Adipose tissue (tissue), 3 donors: ENCODE measurements at regions not wholly inside any gene's neighbourhood (a gene's known extent, or its start where the extent isn't known, plus 50 kb on each side); places are given as distances from the start of the nearest gene placed in this dataset.

Experiments
- H3K27ac ChIP-seq: one replicate; pipeline ENCODE4 v1.5.1; 2013; ENCODE audit warnings: low read depth, low read length
- WGBS, 3 donors: extraction: QIAGEN DNeasy Blood & Tissue Kit; methylation state at CpG; one replicate each; pipeline ENCODE4 v1.1.7; 2013; 5-methylcytosine and 5-hydroxymethylcytosine counted together
- donor health status: healthy with polysubstance abuse.
- donor health status: Bipolar disorder and iron deficiency.
- donor health status: healthy.

DNA sequence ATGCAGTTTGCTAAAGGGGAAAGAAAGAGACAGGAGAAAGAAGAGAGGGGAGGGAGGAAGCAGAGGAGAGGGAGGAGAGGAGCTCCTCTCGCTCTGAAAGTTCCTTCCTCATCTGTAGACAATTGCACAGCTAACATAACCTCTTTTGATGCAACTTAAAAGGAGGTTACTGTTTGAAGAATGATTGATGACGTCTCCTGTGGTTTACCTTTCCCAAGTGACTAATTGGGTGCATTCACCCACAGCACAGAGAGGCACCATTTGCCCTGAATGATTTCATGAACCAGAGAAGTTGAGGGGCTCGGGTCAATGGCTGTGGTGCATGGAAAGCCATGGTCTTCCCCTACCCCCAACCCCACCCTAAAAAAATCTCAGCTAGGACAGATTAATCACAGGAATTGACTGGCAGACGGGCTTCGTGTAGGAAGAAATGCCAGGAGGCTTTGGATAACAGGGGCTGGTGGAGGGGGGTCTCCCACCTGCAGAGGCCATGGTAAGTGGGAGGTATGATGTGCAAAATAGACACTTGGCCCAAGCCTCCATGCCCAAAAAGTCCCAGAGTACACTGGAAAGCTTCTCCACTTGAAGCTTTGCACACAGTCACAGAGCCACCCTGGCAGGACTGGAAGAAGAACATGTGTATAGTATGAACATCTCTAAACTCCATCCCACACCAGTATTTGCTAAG lies 213.7 kb downstream of the ANKRD60 start:
- no peak overlapping the region for H3K27ac ChIP-seq
- 34 to 74% (median 68%) methylated on average over 5 of the region's 5 CpGs for WGBS, 3 donors

DNA sequence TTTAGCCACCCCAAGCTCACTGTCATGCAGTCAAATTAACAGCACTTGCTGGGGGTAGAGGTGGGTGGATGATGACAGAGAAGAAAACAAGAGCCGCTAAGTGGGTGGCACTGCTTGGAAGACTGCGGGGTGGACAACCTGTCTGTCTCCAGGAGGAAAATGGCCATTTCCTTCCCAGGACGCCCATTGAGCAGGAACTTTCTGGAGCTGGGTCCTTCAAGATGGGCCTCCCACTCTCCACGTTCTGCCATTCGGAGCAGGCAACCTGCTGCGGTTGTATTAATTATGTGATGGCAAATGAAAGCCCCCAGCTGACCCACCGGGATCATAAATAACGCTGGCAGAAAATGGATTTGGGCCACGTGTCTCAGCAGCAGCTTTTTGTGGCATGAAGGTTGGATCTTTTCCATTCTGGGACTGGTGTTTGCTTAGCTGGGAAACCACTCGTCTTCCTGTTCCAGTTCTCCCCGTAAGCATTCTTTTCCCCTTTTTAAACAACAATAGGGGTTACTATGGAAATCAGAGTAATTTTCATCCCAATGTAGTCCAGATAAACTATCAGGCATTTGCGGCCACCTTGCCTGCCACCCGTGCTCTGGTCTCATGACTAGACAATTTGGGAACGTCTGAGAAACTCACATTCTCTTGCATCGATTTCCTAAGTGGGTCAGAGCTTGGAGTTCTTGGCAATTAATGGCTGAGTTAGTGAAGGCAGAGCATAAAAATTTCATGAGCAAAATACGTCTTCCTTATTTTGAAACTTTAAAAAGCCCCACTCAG lies 215.5 kb downstream of the ANKRD60 start:
- 56 to 81% (median 71%) methylated on average over 16 of the region's 16 CpGs for WGBS, 3 donors

DNA sequence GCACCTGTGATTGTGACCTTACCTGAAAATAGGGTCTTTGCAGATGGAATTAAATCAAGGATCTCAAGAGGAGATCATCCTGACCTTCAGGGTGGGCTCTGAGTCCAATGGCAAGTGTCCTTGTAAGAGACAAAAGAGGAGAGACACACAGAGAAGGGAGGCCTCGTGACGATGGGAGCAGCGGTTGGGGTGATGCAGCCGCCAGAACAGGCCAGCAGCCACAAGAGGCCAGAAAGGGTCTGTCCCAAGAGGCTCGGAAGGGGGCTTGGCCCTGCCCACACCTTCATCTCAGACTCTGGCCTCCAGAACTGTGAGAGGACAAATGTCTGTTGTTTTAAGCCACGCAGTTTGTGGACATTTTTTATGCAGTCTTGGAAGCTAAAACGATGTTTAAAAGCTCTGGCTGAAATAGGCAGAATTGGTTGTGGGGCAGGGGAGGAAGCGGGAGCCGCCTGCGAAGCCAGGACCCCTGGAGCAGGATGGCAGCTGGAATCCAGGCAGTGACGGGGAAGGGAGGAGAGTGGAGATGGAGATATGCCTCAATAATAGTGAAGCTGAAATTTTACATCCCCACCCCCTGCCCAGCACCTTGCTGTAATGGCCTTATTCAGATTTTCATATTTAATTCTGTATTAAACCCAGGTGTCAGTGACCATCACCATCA lies 216.4 kb downstream of the ANKRD60 start:
- 74 to 89% (median 89%) methylated on average over 11 of the region's 11 CpGs for WGBS, 3 donors
- no peak overlapping the region for H3K27ac ChIP-seq

More for the DNA sequence above, 215.5 kb downstream of the ANKRD60 start:
- H3K27ac ChIP-seq, result no peak overlapping the region

GRCh38 chr20:58011106-58011946 lies 217.1 kb downstream of the ANKRD60 start:
- WGBS, 3 donors, result 68 to 90% (median 83%) methylated on average over 14 of the region's 14 CpGs
- no peak overlapping the region for H3K27ac ChIP-seq

DNA sequence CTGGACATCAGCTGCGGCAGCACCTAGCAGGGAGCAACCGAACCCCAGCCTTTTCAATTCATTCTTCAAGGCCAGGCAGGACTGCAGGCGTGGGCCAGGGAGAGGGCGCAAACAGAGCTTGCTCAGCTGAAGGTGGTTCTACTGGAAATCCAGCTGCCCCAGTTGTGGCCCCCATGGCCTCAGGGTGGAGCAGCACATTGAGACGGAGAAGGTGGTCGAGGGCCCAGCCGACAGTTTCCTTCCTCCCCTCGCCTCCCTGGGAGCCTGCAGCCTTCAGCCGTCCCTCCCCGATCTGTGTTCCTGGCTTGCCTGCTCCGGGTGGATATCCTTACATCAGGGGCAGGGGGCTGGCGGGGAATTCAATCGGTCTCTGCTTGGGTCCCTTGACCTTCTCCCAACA lies 217.8 kb downstream of the ANKRD60 start:
- WGBS, 3 donors, result 83 to 89% (median 86%) methylated on average over 13 of the region's 13 CpGs
- no peak overlapping the region for H3K27ac ChIP-seq

DNA sequence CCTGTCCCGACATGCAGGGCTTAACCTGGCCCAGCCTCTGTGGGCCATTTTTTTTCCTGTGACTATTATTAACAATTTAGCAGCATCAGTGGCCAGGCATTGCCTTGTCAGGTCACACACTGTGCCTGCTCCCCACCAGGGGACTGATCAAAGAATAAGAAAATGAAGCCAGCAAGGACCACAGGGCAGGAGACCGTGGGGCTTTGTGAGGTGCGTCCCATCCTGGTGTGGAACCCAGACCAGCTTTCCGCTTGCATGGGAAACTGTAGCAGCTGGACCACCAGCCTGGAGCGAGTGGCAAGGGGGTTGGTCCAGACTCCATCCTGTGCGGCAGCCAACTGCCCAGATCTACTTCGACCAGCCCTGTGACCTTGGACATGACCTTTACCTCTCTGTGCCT lies 218.3 kb downstream of the ANKRD60 start:
- H3K27ac ChIP-seq, result no peak overlapping the region
- 79 to 92% (median 90%) methylated on average over 7 of the region's 7 CpGs for WGBS, 3 donors

- H3K27ac ChIP-seq, result no peak overlapping the region
- WGBS, 3 donors, result 74 to 90% (median 89%) methylated on average over 4 of the region's 4 CpGs
Observed at GRCh38 chr20:58008866-58009265, 219.6 kb downstream of the ANKRD60 start.

DNA sequence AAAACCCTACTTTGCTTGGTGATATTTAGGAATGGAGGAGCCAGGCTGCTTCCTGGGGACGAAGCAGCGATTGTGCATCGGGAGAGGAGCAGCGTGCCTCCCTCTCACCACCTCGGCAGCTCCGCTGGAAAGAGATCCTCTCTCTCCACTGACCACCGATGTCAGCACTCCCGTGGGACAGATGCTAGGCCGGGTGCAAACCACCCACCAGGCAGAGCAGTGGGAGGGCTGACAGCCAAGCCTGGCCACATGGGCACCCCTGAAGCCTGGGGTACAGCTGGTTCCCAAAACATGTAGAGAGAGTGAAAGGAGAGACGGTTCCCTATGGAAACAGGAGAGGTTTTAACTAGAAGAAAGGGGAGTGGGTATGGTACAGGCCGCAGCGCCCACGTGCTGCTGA lies 220.0 kb downstream of the ANKRD60 start:
- H3K27ac ChIP-seq, result no peak overlapping the region
- WGBS, 3 donors, result 76 to 88% (median 87%) methylated on average over 13 of the region's 13 CpGs

- no peak overlapping the region for H3K27ac ChIP-seq
- WGBS, 3 donors, result 92 to 98% (median 96%) methylated on average over 2 of the region's 2 CpGs
Observed at GRCh38 chr20:58007947-58008346, 220.5 kb downstream of the ANKRD60 start.

GRCh38 chr20:58006346-58007316 lies 221.8 kb downstream of the ANKRD60 start:
- 73 to 76% (median 75%) methylated on average over 11 of the region's 11 CpGs for WGBS, 3 donors
- H3K27ac ChIP-seq, result no peak overlapping the region

- H3K27ac ChIP-seq, result no peak overlapping the region
- WGBS, 3 donors, result 73 to 78% (median 74%) methylated on average over 8 of the region's 8 CpGs
Observed at GRCh38 chr20:58005581-58006345, 222.7 kb downstream of the ANKRD60 start.

- WGBS, 3 donors, result 62 to 88% (median 84%) methylated on average over 4 of the region's 4 CpGs
- H3K27ac ChIP-seq, result no peak overlapping the region
Observed at GRCh38 chr20:58004900-58005299, 223.6 kb downstream of the ANKRD60 start.

GRCh38 chr20:58004146-58004545 lies 224.3 kb downstream of the ANKRD60 start:
- WGBS, 3 donors, result 53 to 94% (median 89%) methylated on average over 7 of the region's 7 CpGs
- no peak overlapping the region for H3K27ac ChIP-seq

DNA sequence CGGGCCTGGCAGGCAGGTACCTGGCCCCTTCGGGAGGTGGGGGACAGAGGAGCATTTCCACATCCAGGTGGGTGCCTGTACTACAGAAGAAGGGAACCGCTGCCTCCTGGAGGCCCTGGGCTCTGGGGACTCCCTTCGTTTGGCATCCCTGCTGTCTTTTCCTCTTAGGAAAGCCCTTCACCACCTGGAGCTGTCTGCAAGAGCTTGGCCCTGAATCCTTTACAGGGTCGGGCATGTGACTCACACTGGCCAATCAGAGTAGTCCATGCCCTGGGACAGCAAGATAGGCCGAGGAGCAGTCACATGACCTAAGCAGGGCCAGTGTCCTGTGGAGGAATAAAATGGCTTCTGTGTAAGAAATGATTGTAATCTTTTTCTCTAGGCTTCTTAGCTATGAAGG lies 224.9 kb downstream of the ANKRD60 start:
- no peak overlapping the region for H3K27ac ChIP-seq
- WGBS, 3 donors, result 88 to 97% (median 94%) methylated on average over 6 of the region's 6 CpGs

DNA sequence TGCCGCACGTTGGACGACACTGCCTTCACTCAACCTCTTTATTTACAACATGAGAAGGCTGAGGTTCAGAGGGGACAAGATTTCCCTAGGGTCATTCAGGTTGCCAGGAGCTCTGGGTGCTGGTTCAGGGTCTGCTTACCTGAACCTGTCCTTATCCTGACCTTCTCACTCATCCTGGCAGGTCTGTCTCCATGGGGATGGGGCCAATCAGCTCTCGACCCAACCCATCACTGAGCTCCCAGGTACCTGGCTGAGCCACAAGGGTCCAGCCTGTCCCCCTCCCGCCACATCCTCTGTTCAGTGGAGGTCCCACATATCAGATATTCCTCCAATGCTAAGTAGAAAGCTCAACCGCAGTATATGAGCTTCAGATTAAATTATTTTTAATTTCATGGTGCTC lies 225.6 kb downstream of the ANKRD60 start:
- 78 to 95% (median 89%) methylated on average over 6 of the region's 6 CpGs for WGBS, 3 donors
- no peak overlapping the region for H3K27ac ChIP-seq

GRCh38 chr20:58001946-58002345 lies 226.5 kb downstream of the ANKRD60 start:
- H3K27ac ChIP-seq, result no peak overlapping the region
- WGBS, 3 donors, result 37 to 92% (median 88%) methylated on average over 3 of the region's 3 CpGs

GRCh38 chr20:58001381-58001780 lies 227.1 kb downstream of the ANKRD60 start:
- WGBS, 3 donors, result 43 to 71% (median 71%) methylated on average over 13 of the region's 13 CpGs
- no peak overlapping the region for H3K27ac ChIP-seq
